Mesenteric fat pad (tissue), 1 donor: ENCODE measurements at regions not wholly inside any gene's neighbourhood (a gene's known extent, or its start where the extent isn't known, plus 50 kb on each side); places are given as distances from the start of the nearest gene placed in this dataset.

Experiments
- DNase-seq: peaks from one replicate; pipeline ENCODE4 v3.0.0-alpha.2; 2020; ENCODE audit warnings: low spot score
- donor health status: DM: yes; HTN: yes; CAD: no.

DNA sequence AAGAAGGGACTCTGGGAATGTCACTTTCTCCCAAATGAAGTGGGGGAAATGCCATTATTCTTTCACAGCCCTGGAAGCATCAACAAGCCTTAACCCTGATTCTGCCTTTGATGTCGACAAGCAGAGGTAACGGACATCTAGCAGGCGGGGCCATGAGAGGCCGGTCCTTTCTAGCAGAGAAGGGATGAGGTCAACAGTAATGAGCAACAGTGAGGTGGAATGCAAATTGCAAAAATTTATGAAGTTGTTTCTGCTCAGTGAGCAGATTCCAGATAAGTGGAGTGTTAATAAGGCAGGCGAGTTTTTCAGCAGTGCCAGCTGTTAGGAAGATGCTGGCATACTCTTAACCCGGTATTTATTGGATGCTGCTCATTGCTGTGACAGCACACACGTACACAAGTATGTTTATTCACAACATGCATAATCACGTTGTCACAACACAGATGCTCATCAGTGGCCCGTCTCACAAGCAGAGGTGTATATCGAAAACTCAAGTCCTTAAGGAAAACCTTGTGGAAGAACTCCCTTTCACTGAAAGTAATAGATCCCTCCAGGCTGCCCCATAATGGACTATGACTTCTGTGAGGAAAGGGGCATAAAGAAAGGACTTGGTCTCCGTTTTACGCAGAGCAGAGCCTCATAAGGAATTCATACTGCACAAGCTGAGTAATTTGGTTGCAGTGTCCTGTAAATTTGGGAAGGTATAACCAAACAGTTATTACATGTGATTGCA, 329.0 kb downstream of the IGSF11 start:
- no peak for DNase-seq

DNA sequence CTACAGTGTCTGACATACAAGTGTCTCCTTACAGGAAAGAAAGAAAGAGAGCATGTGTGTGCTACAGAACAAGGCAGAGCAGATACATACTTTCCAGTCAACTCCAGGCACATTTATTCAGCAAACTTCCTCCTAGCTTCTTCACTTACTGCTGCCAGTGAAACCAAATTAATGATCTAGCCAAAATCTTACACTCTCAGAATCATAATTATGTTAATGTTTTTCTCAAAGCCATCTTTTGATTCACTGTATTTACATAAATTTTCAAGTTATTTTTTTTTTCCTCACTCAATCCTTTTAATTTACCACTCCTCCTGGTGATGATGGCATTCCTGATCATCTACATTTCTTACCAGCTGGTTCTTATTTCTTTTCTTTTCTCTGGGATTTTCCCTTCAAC, 326.7 kb downstream of the IGSF11 start:
- no peak for DNase-seq

DNA sequence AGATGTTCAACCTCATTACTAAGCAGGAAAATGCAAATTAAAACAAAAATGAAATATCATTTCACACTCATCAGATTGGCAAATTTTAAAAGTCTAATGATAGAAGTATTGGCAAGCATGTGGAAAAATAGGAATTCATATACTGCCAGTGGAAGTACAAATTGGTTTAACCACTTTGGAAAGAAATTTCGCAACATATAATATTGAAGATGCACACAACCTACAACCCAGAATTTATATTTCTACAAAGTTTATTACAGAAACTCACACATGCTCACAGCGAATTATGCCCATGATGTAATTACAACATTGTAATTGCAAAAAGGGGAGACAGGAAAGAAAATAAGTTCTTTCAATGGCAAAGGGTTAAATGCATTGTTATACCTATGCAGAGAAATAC, 324.1 kb downstream of the IGSF11 start:
- no peak for DNase-seq

DNA sequence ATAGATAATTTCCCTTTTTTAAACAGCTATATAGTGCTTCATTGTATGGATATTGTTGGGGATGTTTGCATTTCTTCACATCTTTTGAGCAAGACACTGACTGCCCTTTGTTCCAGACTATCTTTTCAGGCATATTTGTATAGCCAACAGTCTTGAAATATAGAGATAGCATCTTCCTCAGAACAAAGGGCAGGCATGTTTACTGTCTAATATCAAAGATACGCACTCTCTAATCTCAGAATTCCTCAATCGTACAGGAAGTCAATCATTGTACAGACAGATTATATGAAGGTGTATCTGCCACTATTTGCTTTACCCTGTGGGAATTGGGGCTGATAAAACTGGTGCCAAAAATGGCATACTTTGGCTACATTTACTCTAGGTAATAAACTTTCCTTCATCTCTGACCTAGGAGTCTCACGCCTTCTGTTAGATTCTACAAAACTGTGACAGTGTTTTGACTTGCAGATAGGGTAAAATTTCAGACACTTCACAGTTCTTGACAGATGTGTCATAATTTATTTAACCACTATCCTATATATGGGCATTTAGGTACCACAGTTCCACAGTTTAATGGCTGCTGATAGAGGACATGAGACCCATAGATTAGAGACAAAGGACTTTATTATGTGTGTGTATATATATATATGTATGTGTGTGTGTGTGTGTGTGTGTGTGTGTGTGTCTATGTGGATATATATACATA, 321.0 kb downstream of the IGSF11 start:
- no peak for DNase-seq

DNA sequence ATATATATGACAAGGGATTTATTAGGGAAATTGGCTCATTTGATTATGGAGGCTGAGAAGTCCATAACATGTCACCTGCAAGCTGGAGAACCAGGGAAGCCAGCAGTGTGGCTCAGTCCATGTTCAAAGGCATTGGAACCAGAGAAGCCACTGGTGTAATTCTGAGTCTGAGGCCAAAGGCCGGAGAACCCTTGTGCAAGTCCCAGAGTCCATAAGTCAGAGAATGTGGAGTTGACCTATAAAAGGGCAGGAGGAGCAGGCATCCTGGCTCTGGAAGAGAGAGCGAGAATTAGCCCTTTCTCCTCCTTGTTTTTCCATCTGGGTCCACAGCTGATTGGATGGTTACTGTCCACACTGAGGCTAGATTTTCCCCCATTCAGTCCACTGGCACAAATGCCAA, 319.8 kb downstream of the IGSF11 start:
- no peak for DNase-seq

DNA sequence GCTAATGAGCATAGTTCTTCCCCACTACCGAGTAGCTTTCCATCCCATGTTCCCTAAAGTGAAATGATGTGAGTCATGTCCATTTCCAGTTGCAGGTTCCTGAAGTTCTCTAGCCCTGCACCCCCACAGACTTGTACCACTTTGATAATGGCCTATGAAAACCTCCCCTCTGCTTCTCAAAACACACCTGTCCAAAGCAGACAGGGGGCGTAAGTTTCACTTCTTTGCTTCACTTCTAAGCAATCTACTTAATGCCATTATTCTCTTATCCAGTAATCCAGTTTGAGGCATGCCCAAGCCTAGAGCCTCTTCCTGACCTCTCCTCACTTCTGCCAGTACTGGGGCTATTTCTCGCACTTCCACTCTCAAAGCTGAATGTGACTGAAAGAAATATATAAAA, 305.1 kb downstream of the IGSF11 start:
- DNase-seq = no peak

DNA sequence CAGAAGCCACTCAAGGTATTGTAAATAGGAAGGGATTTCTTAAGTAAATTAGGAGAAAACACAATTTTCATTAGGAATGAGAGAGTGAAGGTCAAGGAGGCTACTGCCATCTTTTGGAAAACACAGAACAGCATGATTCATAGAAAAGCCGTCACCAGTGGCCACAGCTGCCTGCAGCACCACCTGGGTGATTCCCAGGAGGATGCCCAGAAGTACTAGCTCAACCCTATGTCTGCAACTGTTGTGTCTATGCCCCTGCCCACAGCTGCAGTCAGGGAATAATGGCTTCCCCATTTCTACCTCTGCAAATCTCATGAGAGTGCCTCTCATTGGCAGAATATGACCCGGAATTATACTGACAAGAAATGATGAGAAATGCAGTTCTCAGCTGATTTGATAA, 300.0 kb downstream of the IGSF11 start:
- DNase-seq = no peak

DNA sequence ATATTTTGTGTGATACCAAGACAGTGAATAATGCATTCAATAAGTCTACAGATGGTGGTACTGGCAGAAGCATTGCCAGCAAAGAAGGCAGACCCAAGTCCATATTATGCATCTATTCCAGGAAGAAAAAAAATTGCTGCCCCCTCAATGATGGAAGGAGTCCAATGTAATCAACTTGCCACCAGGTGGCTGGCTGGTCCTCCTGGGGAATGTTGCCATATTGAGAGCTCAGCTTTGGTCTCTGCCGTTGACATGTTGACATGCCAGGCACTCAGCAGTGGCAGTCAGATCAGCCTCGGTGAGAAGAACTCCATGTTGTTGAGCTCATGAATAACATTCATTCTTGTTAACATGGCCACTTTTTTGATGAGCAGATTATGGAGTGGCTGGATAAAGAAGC, 298.5 kb downstream of the IGSF11 start:
- no peak for DNase-seq

DNA sequence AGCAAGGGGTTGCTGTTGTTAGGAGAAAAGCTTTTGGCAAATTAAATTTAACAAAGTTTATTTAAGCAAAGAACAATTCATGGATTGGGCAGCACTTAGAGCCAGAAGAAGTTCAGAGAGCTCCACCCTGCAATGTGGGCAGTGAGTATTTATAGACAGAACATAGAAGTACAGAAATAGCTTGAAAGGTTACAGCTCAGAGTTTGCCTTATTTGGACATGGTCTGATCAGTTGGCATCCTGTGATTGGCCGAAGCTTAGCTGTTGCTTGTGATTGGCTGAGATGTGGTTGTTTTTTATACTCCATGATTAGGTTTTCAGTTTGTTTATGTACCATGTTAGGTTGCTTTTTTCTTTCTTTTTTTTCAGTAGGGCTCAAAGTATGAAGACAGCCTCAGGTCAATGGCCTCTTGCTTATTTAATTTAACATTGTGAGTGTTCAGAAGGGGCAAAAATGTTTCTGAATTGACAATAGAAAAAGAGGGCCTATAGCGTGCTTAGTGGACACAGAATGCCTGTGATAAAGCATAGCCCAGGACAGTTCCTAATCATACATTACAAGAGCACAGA, 293.8 kb downstream of the IGSF11 start:
- DNase-seq = no peak

DNA sequence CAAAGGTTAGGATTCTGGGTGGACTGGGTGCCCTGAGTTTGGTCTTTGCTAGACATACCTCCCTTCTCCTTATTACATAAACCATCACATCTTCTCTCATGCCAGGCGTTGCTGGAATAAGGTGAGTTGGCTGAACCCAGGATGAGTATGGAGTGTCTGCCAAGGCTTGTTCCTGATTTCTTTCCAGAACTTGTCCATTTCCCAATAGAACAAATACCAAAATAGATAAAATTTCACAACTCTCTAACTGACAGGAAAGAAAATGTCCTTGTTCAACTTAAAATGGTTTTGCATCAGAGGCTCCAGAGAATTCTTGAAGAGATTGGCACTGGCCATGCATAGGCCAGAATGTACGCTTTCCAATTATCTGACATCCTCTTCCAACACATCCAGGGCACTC, 291.9 kb downstream of the IGSF11 start:
- DNase-seq = no peak

DNA sequence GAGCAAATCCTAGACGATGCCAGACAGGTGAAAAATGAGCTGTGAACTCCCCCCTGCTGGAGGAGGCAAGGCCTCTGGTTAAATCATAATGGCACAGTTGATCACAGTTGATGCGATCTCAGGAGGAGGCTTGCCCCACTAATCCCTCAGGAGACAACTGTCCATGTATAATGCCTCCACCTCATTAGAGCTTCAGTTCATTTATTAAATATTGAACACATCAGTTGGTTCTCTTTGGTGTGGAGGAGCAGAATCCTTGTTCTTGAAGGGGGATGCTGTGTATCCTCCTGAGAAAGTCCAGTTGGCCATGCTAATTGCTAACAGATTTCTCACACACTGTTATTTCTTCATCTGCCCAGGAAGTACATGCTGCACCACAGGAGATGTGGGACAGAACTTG, 290.5 kb downstream of the IGSF11 start:
- no peak for DNase-seq

DNA sequence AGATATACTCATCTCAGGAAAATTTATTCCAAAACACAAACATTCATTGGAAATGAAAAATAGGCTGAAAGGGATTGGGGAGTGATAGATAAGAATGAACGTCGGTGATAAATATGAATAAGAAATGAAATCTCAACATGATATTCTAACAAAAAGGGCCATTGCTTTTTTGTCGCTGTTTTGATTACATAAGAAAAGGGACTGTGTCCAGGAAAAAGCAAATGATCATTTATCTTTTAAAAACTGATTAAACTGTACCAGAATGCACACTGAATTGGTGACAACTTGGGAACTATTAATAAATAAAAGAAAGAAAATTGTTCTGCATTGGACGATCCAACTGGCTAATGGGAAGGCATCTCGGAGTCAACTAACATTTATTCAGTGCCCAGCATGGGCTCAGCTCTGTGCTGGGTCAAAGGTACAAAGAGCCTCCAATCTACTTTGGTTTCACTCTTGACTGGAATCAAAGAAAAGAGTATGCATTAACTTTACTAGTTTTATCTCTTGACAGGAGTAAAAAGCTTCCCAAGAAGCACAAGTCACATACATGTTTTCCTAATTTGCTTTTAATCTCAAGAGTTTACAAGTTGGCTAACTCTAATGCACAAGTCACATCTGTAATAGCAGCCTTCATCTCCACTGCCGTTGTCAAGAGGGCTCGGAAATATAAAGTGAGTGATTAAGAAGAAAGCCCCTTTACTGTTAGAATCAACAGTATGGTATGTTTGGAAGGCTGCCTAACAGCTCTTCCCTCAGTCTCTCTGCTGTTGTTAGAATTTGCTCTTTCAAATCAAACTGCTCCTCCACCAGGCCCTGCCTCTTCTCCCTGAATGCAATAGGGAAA, 280.0 kb downstream of the IGSF11 start:
- no peak for DNase-seq

DNA sequence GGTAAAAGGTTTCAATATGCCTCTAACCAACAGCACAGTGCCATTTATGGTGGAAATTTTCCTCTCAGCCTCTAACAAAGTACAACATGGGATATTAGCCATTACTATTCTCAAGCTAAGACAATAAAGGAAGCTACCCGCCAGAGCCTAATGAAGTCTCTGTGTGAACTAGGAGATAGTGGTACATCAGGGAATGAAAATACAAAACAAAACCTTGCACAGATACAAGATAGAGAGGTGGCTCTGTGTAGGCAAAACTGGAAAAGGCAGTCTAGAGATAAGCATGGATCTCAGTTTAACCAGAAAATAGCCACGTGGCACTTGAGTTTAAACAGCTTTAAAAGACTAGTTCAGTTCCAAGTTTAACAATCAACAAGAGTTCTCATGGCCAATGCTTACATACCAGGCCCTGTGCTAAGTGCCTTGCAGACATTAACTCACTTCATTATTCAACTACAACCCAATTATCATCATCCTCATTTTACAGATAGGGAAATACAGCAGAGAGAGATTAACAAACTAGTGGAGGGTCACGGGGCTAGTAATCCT, 279.3 kb downstream of the IGSF11 start:
- no peak for DNase-seq

DNA sequence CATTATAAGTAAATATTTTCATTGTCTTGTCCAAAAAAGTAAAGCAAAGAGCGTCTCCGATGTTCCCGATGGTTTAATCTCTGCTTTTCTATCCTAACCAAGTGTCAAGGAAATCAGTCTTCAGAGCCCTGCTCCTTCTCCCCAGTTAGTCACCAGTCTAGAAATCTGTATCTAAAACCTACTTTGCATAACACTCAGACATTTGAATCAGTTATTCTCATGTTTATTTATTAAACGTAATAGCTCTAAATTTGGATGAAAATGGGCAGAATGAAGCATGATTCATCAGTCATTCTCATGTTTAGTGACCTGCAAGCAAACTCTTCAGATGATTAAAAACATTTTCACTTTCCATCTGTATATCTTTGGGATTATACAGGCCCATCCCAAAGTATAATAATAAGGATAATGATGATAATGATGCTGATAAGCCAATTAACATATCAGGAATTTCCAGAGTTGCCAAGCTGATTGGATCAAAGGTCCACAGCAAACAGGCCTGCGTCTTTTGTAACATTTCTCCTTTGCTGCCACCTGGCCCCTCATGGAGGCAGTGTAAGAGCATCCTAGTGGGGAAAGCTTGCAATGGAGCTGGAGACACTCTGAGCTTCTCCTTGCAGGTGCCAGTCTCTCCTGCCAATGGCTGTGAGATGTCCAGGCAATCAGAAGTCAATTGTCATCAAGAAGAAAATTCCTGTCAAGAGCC, 273.9 kb downstream of the IGSF11 start:
- no peak for DNase-seq

DNA sequence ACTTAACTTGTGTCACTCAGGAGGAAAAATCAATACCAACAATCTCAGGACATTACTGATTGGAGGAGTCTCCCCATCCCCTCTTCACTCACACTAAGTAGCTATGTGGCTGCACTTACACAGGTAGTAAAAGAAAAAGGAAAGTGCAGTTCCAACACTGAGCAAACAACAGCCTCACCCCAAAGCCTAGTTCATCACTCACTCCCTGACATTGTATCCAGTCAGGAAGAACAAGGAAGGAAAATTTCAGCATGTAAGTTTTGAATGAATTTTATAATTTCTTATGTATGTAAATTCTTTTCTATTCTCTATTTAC, 273.4 kb downstream of the IGSF11 start:
- no peak for DNase-seq

DNA sequence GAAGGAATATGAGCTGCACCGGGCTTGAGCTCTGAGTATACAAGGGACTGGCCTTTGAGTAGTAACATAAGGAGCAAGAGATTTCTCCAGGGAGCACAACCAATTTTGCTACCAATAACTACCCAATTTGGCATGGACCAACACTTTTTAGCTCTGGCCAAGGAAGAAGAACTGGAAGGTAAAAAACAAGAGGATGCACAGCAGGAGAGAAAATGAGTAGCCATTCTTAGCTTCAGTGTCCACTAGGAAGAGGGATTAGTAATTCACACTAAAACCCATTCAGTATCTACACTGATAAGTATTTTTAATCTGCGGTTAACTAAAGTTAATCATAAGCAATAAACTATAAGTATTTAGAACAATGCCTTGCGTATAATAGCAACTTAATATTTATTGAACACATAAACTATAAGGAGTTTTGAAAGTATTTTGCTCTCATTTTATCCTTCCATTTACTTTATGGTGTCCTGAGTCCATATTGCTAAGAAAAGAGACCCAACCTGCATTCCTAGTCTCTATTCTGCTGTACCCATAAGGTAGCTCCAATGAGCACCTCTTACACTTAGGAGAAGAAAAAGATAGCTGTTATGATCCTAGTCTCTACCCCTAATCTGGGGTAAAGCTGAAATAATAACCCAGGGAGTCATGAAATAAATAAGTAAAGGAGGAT, 268.9 kb downstream of the IGSF11 start:
- no peak for DNase-seq

DNA sequence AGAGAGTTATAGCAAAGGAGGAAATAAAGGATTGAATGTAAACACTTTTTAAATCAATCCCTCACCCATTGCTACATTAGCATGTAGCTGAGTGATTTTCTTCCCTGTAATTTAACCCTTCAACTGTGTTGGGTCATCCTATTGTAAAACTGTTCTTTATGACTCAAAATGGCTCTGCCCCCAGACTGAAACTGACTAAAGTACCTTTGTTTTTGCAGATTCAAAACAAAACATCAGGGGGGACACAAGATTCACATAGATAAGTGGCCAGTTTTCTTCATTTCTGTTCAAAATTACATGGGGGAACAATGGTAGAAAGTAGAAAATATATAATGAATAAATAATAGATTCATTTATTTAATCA, 268.4 kb downstream of the IGSF11 start:
- DNase-seq = no peak

DNA sequence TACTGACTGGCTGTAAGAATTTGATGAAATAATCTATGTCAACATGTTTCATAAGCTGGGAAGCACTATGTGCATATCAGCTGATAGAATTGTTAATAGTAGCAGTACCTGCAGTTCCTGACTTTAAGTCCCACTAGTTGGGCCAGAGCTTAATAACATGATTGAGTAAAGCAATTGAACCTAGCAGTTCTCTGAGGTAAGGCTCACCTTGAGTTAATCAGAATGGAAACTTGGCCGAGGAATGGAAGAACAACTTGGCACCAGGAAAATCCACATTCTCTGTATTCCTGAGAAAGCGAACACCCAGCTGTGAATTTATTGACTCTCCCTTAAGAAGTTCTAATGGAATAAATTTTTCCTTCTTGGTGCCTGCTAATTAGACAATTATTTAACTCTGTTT, 262.6 kb downstream of the IGSF11 start:
- DNase-seq = no peak

DNA sequence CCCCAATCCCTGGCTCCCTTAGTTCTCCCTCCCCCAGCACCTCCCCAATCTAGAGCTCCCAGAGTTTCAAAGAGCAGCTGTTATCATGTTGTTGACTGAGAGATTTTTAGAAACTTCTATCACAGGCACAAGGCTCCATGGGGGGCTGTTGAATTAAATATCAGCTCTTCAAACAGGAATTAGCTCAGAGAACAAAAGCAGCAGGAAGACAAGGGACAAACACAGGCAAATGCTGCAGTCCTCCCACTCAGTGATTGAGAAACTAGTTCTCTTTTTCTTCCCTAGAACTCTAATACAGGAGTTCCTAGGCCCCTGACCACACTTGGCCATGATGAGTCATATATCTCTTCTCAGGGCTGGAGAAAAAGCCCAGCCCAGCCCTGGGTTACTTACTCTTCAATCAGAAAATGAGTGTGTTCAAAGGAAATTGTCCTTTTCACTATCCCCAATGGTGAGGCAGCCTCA, 262.1 kb downstream of the IGSF11 start:
- no peak for DNase-seq

DNA sequence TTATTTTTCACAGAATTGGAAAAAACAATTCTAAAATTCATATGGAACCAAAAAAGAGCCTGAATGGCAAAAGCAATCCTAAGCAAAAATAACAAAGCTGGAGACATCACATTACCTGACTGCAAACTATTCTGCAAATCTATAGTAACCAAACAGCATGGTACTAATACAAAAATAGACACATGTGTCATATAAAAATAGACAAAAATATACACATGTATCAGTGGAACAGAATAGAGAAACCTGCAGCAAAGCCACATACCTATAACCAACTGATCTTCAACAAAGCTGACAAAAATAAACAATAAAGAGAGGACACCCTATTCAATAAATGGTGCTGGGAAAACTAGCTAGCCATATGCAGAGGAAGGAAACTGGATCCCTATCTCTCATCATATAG, 259.6 kb downstream of the IGSF11 start:
- no peak for DNase-seq

DNA sequence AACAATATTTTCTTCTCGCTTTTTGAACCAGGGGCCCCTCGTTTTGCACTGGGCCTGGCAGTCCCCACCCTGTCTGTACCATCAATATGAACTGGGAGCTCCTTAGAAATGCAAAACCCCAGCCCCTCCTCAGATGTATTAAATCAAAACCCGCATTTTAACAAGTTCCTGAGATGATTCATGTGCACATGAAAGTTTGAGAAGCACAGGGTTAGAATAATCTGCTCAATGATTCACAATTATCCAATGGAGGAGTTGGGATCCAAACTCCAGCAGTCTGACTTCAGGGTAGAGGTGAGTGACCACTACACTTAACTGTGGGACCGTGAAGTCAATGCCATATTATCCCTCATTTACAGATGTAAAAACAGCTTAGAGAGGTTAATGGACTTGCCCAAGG, 256.4 kb downstream of the IGSF11 start:
- DNase-seq = no peak
